ENCODE measurements at regions not wholly inside any gene's neighbourhood (a gene's known extent, or its start where the extent isn't known, plus 50 kb on each side); places are given as distances from the start of the nearest gene placed in this dataset.
"Not testable (repeated sequence)": the region's sequence is repeated elsewhere in the genome, so short reads cannot be mapped to it uniquely, and the experiment has no call there.

DNA sequence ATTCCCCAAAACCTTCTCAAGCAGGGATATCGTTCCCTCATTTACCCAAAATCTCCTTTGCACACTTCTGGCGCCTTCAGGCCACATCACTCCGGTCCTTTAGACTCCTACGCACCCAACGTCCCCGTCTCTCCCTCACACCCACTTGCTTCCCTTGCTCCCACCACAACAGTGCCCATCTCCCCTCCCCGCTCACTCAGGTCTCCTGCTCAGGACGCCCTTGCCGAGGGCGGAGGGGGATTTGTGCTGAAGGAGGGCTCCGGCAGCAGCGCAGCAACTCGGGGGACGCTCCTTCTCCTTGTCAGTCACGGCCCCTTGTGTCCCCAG lies 71.6 kb downstream of the PCMTD2 start:
- DNase-seq, result not testable (repeated sequence)

DNA sequence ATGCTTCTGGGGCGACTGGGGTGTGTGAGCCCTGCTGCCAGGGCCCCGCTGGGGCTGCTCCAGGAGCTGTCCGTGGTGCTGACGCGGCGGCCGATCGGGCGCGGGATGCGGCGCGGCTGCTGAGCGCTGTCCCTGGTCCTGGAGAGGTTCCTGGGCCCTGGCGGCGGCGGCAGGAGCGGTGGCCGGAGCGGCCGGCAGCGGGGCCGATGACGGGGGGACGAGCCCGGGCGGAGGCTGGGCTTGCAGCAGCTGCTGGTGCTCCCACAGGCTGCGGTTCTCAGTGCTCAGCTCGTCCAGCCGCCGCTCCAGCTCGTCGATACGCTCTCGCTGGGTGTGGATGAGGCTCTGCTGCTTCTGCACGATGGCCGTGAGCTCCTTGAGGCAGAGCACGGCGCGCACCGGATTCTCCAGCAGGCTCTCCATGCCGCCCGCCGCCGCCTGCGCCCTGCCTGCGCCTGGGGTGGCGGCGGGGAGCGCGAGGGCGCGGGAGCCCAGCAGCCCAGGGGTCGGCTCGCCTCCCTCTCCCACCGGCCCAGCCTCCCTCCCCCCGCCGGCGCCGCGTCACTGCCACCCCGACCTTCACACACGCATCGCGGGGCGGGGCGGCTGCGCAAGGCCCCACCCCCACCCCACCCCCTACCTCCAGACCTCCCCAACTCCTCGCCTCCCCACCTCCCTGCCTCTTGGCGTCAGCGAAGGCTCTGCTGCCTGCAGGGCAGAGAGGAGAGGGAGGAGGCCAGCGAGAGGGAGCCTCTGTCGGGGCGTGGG lies 72.2 kb downstream of the PCMTD2 start:
- peak; percentile 36 for DNase-seq

DNA sequence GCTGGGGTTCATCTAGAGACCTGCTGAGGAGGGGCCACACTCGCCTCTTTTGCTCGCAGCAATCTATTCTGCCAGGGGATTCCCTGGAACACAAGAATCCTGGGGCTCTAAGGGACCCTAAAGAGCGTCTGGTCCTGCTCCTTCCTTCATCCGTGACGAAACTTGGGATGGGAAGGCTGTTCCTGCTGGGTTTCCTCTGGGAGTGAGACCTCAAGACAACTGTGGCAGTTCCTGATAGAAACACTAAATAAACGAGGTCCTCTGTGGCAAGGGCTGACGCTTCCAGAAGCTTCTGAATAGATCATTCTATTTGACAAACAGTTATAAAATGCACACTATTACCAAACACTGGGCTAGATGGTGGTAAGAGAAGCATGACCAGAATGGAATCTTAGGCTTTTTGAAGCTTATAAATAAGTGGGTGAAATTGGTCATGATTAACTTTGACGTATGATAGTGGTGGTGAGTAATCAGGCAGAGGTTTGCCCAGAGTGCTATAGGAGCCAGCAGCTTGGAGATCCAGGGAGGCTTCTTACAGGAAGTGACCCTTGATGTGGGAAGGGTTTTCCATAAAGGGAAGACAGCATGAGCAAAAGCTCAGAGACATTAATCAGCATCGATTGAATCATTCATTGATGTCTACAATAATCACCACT lies 73.2 kb downstream of the PCMTD2 start:
- not testable (repeated sequence) for DNase-seq

DNA sequence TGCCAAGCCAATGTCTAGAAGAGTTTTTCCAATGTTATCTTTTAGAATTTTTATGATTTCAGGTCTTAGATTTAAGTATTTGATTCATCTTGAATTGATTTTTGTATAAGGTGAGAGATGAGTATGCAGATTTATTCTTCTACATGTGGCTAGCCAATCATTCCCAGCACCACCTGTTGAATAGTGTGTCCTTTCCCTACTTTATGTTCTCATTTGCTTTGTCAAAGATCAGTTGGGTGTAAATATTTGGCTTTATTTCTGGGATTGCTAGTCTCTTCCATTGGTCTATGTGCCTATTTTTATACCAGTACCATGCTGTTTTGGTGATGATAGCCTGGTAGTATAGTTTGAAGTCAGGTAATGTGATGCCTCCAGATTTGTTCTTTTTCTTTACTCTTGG lies 77.1 kb downstream of the PCMTD2 start:
- DNase-seq, result not testable (repeated sequence)

Measured in left hindlimb (tissue), 1 donor.